GM23338 (cell line): ENCODE measurements at regions not wholly inside any gene's neighbourhood (a gene's known extent, or its start where the extent isn't known, plus 50 kb on each side); places are given as distances from the start of the nearest gene placed in this dataset.

Source experiments
- ATAC-seq: fragments of 200-7000 bp; cut with Tn5 transposase; 3 replicates; pipeline ENCODE4 v1.9.1; 2020
- DNase-seq: peaks from one replicate; pipeline ENCODE4 v3.0.0-alpha.2; 2015; ENCODE audit warnings: low spot score
- H2AFZ ChIP-seq: fragments of 200-600 bp; sonication (generic); 2 replicates; pipeline ENCODE4 v1.8.0; 2016; ENCODE audit warnings: antibody characterized with exemption, mild to moderate bottlenecking, moderate library complexity
- H3F3A ChIP-seq: fragments of 200-600 bp; sonication (generic); replicated peaks from 2 replicates; pipeline ENCODE4 v1.8.0; 2017; ENCODE audit warnings: antibody characterized with exemption, mixed run types, low read depth
- H3K27ac ChIP-seq: fragments of 200-600 bp; sonication (generic); 2 replicates; pipeline ENCODE4 v1.6.1; 2016; ENCODE audit warnings: low read depth
- H3K27me3 ChIP-seq: fragments of 200-600 bp; sonication (generic); 2 replicates; pipeline ENCODE4 v1.8.0; 2016; ENCODE audit warnings: mild to moderate bottlenecking, mixed run types, moderate library complexity; ENCODE audit not compliant: insufficient read depth
- H3K36me3 ChIP-seq: fragments of 200-600 bp; sonication (generic); 2 replicates; pipeline ENCODE4 v1.8.0; 2016; ENCODE audit warnings: mild to moderate bottlenecking; ENCODE audit not compliant: insufficient read depth
- H3K4me1 ChIP-seq: fragments of 200-600 bp; sonication (generic); 2 replicates; pipeline ENCODE4 v1.8.0; 2016; ENCODE audit warnings: mild to moderate bottlenecking, moderate library complexity; ENCODE audit not compliant: insufficient read depth
- H3K4me2 ChIP-seq: fragments of 200-600 bp; sonication (generic); 2 replicates; pipeline ENCODE4 v1.7.1; 2017; ENCODE audit warnings: mixed run types
- H3K4me3 ChIP-seq: fragments of 200-600 bp; sonication (generic); 2 replicates; pipeline ENCODE4 v1.6.1; 2016; ENCODE audit warnings: mixed run types
- H3K79me2 ChIP-seq: fragments of 200-600 bp; sonication (generic); replicated peaks from 2 replicates; pipeline ENCODE4 v1.8.0; 2017; ENCODE audit warnings: mild to moderate bottlenecking; ENCODE audit not compliant: insufficient read depth
- H3K9me2 ChIP-seq: fragments of 200-600 bp; sonication (generic); 2 replicates; pipeline ENCODE4 v1.8.0; 2017; ENCODE audit not compliant: insufficient read depth
- H4K20me1 ChIP-seq: fragments of 200-600 bp; sonication (generic); replicated peaks from 2 replicates; pipeline ENCODE4 v1.8.0; 2017; ENCODE audit warnings: mild to moderate bottlenecking; ENCODE audit not compliant: insufficient read depth
- H3K27ac Mint-ChIP-seq: 2 replicates; pipeline ENCODE4 v1.8.0; 2020; ENCODE audit warnings: inconsistent platforms, mild to moderate bottlenecking, moderate library complexity, mixed read lengths
- H3K27me3 Mint-ChIP-seq: 3 replicates; pipeline ENCODE4 v1.8.0; 2022; ENCODE audit warnings: low read depth, mild to moderate bottlenecking, moderate library complexity, mixed read lengths, inconsistent platforms; ENCODE audit not compliant: insufficient read depth, poor library complexity
- H3K36me3 Mint-ChIP-seq: 3 replicates; pipeline ENCODE4 v1.8.0; 2021; ENCODE audit warnings: low read depth, mild to moderate bottlenecking, inconsistent platforms, moderate library complexity, mixed read lengths
- H3K4me1 Mint-ChIP-seq: 3 replicates; pipeline ENCODE4 v1.8.0; 2020; ENCODE audit warnings: mild to moderate bottlenecking, inconsistent platforms, mixed read lengths
- H3K4me3 Mint-ChIP-seq: 3 replicates; pipeline ENCODE4 v1.8.0; 2021; ENCODE audit warnings: moderate library complexity, mild to moderate bottlenecking, inconsistent platforms, mixed read lengths
- H3K9me3 Mint-ChIP-seq: 3 replicates; pipeline ENCODE4 v1.8.0; 2020; ENCODE audit warnings: moderate library complexity, mild to moderate bottlenecking, inconsistent platforms, mixed read lengths
- CREB1 ChIP-seq: fragments of 250-450 bp; sonication (Bioruptor Pico); IDR thresholded peaks from 2 replicates; pipeline ENCODE4 v1.5.0; 2020; ENCODE audit warnings: low read depth, mild to moderate bottlenecking, moderate library complexity
- CTCF ChIP-seq, 2 experiments: fragments of 200-600 bp in 1 of 2; sonication (generic) in 1 of 2; conservative IDR thresholded peaks; 2 replicates each; pipeline versions ENCODE4 v1.5.1 to v1.6.1; 2016 to 2017; ENCODE audit warnings: antibody characterized with exemption in 2 of 2, low read depth in 2 of 2, mild to moderate bottlenecking in 2 of 2, moderate library complexity in 1 of 2
- EZH2 ChIP-seq: fragments of 200-600 bp; sonication (generic); IDR thresholded peaks from one replicate; pipeline ENCODE4 v1.8.0; 2017; ENCODE audit warnings: antibody characterized with exemption, mild to moderate bottlenecking, low read depth; ENCODE audit not compliant: unreplicated experiment
- NANOG ChIP-seq: IDR thresholded peaks from 2 replicates; pipeline ENCODE4 v1.6.1; 2016; ENCODE audit warnings: antibody characterized with exemption, borderline replicate concordance
- REST ChIP-seq: IDR thresholded peaks from one replicate; pipeline ENCODE4 v1.6.1; 2018; ENCODE audit warnings: antibody characterized with exemption; ENCODE audit not compliant: unreplicated experiment
- STAT1 ChIP-seq: IDR thresholded peaks from one replicate; pipeline ENCODE4 v1.6.1; 2016; ENCODE audit warnings: antibody characterized with exemption; ENCODE audit not compliant: unreplicated experiment
- ZNF331 ChIP-seq: fragments of 250-450 bp; sonication (Bioruptor Pico); IDR thresholded peaks from 2 replicates; pipeline ENCODE4 v1.5.0; 2020; ENCODE audit warnings: low read depth, mild to moderate bottlenecking, moderate library complexity
- TF ChIP-seq, protein P1 (sequence below): fragments of 250-450 bp; sonication (Bioruptor Pico); IDR thresholded peaks from 2 replicates; pipeline ENCODE4 v1.5.0; 2020; ENCODE audit warnings: mild to moderate bottlenecking, moderate library complexity
- TF ChIP-seq, protein P2 (sequence below): IDR thresholded peaks from 2 replicates; pipeline ENCODE4 v1.6.1; 2016; ENCODE audit warnings: antibody characterized with exemption

DNA sequence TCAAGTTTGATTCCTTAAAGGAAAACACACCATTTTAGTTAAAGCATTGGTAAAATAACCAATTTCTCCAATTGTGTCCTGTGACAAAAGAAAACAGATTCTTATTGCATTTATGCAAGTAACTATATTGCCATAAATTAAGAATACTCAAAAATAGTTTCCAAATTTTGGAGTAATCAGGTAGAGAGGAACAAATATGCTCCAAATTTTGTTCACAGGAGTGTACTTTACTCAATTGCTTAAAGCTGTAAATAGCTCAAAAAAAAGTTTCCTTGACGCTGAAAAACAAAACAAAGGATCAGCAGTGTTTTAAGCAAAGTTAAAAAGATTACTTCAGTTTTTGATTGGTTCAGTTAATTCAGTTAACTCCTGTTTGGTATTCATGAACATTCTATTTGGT lies 52.2 kb upstream of the INHBA start (continued):
- TF ChIP-seq CTCF (conservative IDR thresholded peaks at IDR 0.05; ENCODE audit: low read depth in 2 of 2) (no peak), REST (no peak)

DNA sequence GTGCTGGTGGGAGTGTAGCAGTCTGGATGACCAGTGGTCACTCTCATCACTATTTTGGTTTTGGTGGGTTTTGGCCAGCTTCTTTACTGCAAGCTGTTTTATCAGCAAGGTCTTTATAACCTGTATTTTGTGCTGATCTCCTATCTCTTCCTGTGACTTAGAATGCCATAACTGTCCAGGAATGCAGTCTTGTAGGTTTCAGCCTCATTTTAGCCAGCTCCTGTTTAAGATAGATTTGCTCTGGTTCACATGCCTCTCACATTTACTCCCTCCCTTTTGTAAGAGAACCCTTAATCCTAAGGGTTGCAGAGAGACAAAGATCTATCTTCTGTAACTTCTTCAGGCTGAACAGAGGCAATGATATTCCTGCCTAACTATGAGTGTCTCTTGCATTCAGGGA lies 51.2 kb upstream of the INHBA start:
- peaks cover 37% of the 10 kb centered on the region; the same call in 2 of the 3 replicates for H3K36me3 Mint-ChIP-seq
- H2AFZ ChIP-seq = no peak overlapping the region
- no peaks in the 10 kb centered on the region for H3F3A ChIP-seq
- H3K27me3 Mint-ChIP-seq = peaks cover 2% of the 10 kb centered on the region
- no peak overlapping the region for H3K27ac Mint-ChIP-seq
- H3K4me3 Mint-ChIP-seq = no peak overlapping the region
- no peaks in the 10 kb centered on the region for H4K20me1 ChIP-seq
- no peaks in the 10 kb centered on the region for H3K4me1 ChIP-seq
- H3K4me3 ChIP-seq = no peak overlapping the region
- H3K27ac ChIP-seq = no peak overlapping the region
- H3K79me2 ChIP-seq = no peaks in the 10 kb centered on the region
- H3K4me1 Mint-ChIP-seq = no peaks in the 10 kb centered on the region
- peaks cover 11% of the 10 kb centered on the region; the same call in 1 of the 2 replicates for H3K9me2 ChIP-seq
- no peak for ATAC-seq
- H3K4me2 ChIP-seq = no peak overlapping the region
- no peaks in the 10 kb centered on the region for H3K27me3 ChIP-seq
- no peak for DNase-seq
- peaks cover 28% of the 10 kb centered on the region for H3K36me3 ChIP-seq
- H3K9me3 Mint-ChIP-seq = peaks cover 74% of the 10 kb centered on the region
- TF ChIP-seq ZNF331 (CRISPR knock-in tag) (no peak), STAT1 (no peak), CREB1 (CRISPR knock-in tag) (no peak), NANOG (no peak), CTCF (conservative IDR thresholded peaks at IDR 0.05; ENCODE audit: low read depth in 2 of 2) (no peak), EZH2 (no peak)
- TF ChIP-seq, protein P1, sequence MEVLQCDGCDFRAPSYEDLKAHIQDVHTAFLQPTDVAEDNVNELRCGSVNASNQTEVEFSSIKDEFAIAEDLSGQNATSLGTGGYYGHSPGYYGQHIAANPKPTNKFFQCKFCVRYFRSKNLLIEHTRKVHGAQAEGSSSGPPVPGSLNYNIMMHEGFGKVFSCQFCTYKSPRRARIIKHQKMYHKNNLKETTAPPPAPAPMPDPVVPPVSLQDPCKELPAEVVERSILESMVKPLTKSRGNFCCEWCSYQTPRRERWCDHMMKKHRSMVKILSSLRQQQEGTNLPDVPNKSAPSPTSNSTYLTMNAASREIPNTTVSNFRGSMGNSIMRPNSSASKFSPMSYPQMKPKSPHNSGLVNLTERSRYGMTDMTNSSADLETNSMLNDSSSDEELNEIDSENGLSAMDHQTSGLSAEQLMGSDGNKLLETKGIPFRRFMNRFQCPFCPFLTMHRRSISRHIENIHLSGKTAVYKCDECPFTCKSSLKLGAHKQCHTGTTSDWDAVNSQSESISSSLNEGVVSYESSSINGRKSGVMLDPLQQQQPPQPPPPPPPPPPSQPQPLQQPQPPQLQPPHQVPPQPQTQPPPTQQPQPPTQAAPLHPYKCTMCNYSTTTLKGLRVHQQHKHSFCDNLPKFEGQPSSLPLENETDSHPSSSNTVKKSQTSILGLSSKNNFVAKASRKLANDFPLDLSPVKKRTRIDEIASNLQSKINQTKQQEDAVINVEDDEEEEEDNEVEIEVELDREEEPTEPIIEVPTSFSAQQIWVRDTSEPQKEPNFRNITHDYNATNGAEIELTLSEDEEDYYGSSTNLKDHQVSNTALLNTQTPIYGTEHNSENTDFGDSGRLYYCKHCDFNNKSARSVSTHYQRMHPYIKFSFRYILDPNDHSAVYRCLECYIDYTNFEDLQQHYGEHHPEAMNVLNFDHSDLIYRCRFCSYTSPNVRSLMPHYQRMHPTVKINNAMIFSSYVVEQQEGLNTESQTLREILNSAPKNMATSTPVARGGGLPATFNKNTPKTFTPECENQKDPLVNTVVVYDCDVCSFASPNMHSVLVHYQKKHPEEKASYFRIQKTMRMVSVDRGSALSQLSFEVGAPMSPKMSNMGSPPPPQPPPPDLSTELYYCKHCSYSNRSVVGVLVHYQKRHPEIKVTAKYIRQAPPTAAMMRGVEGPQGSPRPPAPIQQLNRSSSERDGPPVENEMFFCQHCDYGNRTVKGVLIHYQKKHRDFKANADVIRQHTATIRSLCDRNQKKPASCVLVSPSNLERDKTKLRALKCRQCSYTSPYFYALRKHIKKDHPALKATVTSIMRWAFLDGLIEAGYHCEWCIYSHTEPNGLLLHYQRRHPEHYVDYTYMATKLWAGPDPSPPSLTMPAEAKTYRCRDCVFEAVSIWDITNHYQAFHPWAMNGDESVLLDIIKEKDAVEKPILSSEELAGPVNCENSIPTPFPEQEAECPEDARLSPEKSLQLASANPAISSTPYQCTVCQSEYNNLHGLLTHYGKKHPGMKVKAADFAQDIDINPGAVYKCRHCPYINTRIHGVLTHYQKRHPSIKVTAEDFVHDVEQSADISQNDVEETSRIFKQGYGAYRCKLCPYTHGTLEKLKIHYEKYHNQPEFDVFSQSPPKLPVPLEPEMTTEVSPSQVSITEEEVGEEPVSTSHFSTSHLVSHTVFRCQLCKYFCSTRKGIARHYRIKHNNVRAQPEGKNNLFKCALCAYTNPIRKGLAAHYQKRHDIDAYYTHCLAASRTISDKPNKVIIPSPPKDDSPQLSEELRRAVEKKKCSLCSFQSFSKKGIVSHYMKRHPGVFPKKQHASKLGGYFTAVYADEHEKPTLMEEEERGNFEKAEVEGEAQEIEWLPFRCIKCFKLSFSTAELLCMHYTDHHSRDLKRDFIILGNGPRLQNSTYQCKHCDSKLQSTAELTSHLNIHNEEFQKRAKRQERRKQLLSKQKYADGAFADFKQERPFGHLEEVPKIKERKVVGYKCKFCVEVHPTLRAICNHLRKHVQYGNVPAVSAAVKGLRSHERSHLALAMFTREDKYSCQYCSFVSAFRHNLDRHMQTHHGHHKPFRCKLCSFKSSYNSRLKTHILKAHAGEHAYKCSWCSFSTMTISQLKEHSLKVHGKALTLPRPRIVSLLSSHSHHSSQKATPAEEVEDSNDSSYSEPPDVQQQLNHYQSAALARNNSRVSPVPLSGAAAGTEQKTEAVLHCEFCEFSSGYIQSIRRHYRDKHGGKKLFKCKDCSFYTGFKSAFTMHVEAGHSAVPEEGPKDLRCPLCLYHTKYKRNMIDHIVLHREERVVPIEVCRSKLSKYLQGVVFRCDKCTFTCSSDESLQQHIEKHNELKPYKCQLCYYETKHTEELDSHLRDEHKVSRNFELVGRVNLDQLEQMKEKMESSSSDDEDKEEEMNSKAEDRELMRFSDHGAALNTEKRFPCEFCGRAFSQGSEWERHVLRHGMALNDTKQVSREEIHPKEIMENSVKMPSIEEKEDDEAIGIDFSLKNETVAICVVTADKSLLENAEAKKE (CRISPR knock-in tag) = no peak
- TF ChIP-seq, protein P2, sequence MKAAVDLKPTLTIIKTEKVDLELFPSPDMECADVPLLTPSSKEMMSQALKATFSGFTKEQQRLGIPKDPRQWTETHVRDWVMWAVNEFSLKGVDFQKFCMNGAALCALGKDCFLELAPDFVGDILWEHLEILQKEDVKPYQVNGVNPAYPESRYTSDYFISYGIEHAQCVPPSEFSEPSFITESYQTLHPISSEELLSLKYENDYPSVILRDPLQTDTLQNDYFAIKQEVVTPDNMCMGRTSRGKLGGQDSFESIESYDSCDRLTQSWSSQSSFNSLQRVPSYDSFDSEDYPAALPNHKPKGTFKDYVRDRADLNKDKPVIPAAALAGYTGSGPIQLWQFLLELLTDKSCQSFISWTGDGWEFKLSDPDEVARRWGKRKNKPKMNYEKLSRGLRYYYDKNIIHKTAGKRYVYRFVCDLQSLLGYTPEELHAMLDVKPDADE = no peak
